ENCODE measurements at regions not wholly inside any gene's neighbourhood (a gene's known extent, or its start where the extent isn't known, plus 50 kb on each side); places are given as distances from the start of the nearest gene placed in this dataset.

DNA sequence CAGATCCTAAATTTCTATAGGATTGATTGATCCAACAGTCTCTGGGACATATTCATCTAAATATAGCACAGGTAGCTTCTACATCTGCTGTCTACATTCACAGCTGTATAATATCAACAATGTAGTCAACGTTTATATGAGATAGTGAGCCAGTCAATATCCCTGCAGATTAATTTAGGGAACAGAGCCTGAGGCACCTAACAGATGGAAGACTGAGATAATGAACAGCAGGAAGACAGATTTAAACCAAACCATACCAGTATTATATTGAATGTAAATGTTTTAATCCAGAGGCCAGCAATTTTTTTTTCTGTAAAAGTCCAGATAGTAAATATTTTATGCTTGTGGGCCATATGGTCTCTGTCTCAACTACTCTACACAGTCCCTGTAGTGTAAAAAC is 2072.4 kb downstream of the MRPL39 start:
- TF ChIP-seq EZH2 (IDR thresholded peaks at IDR 0.05; ENCODE audit: borderline replicate concordance, insufficient read depth, low read depth, low read length, poor library complexity, severe bottlenecking): no peak
- TF ChIP-seq, protein P1, sequence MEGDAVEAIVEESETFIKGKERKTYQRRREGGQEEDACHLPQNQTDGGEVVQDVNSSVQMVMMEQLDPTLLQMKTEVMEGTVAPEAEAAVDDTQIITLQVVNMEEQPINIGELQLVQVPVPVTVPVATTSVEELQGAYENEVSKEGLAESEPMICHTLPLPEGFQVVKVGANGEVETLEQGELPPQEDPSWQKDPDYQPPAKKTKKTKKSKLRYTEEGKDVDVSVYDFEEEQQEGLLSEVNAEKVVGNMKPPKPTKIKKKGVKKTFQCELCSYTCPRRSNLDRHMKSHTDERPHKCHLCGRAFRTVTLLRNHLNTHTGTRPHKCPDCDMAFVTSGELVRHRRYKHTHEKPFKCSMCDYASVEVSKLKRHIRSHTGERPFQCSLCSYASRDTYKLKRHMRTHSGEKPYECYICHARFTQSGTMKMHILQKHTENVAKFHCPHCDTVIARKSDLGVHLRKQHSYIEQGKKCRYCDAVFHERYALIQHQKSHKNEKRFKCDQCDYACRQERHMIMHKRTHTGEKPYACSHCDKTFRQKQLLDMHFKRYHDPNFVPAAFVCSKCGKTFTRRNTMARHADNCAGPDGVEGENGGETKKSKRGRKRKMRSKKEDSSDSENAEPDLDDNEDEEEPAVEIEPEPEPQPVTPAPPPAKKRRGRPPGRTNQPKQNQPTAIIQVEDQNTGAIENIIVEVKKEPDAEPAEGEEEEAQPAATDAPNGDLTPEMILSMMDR (IDR thresholded peaks at IDR 0.05): no peak

Data from B cell (primary cell).